GM18498 (cell line): ENCODE measurements at regions not wholly inside any gene's neighbourhood (a gene's known extent, or its start where the extent isn't known, plus 50 kb on each side); places are given as distances from the start of the nearest gene placed in this dataset.
"Not testable (repeated sequence)": the region's sequence is repeated elsewhere in the genome, so short reads cannot be mapped to it uniquely, and the experiment has no call there.

ENCODE experiments used
- ATAC-seq: cut with Tn5 transposase; IDR thresholded peaks from one replicate; pipeline ENCODE4 v1.9.1; 2021; ENCODE audit warnings: mild to moderate bottlenecking, moderate library complexity; ENCODE audit not compliant: unreplicated experiment

DNA sequence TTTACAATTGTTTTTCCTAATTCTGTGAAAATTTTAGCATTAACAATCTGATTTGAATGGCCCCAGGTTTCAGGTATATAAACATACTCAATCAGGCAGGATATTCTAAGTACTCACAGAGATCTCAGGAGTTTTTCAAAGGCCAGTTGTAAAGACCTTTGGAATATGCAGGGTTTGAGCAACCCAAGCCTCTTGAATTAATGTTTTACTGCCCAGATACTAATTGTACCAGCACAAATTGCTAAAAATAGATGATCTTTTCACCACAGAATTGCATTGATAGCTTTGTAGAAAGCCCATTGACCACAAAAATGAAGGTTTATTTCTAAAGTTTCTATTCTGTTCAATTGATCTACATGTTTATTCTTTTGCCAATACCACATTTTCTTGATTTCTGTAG is 186.5 kb downstream of the OSTF1 start:
- no peak for ATAC-seq

DNA sequence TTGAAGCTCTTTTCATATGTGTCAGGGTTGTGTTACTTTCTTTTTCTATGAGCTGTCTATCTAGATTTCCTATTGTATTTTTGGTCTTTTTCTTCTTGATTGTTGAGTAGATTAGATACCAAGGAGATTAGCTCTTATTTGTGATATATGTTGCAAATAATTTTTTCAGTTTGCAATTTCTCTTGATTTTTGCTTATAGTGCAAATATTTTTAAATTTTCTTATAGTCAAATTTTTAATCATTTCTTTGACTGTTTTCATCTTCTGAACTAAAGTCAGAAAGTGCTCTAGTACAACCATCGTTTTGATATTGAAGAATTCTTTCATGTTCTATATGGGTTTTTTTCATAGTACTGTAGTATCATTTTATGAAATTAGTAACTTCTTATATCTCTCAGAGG is 193.7 kb downstream of the OSTF1 start:
- no peak for ATAC-seq

DNA sequence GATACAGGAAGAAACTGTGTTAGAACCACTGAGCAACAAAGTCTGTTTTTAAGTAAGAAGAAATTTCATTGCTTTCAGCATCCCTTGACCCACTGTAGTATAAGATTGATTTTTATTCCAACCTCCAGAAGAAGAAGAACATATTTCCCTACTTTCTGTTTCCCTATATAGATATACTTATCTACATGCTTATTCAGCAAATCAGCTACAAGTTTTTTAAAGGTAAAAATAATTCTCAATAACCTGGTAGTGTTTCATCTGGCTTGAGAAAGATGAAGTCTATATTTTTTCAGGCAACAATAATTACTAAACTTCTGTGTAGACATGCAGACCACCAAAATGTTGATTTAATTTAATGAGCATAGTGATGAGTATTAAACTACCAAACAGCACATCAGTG is 201.0 kb downstream of the OSTF1 start:
- ATAC-seq: no peak

DNA sequence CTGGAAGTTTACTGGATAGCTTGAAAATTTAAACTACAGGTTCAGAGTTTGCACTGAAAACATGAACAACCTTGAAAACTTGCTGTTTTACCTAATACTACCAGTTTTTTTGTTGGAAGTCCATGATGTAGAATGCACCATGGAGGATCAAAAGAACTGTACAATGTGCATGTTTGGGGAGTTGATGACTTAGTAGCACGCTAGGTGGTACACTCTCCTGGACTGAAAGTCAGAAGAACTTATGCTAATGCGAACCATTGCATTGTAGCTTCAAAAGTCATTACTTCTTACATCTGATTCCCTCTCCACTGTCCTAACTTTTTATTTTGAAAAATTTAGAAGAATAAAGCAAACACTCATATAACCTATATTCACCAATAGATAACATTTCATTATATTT is 211.0 kb downstream of the OSTF1 start:
- no peak for ATAC-seq

DNA sequence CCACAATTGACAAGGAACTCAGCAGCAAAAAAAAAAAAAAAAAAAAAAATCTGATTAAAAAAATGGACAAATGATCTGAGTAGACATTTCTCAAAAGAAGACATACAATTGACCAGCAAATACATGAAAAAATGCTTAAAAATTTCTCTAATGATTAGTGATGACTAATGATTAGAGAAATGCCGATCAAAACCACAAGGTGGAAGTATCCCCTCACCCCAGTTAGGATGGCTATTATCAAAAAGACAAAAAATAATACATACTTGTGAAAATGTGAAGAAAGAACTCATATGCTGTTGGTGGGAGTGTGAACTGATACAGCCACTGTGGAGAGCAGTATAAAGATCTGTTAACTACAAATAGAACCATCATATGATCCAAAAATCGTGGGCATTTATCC is 245.3 kb downstream of the OSTF1 start:
- ATAC-seq: no peak

DNA sequence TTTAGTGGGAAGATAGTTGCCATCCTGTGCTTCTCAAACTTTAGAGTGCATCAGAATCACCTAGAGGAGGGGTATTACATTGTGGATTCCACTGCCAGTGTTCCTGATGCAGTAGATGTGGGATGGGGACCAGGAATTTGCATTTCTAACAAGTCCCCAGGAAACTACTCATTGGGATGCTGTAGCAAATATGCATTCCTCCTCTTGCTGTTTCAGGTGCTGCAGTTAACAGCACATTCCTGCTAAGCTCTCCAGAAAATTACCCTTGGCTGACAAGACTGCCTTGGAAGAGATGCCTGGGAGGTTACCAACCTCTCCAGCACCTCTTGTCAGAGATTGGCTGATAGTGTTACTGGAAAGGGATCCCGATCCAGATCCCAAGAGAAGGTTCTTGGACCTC is 270.5 kb downstream of the OSTF1 start:
- ATAC-seq: no peak

DNA sequence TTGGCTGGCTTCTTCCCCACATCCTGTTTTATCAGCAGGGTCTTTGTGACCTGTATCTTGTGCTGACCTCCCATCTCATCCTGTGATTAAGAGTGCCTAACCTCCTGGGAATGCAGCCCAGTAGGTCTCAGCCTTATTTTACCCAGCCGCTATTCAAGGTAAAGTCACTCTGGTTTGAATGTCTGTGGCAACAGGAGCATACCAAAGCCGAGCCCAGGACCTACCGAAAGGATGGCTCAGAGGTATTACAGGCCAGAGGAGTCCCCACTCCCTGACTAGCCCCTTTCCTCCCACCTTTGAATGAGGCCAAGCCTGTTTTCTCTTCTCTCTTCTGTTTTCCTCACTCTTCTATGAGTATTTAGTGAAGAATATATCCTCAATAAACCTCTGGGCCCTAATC is 271.3 kb downstream of the OSTF1 start:
- no peak for ATAC-seq

DNA sequence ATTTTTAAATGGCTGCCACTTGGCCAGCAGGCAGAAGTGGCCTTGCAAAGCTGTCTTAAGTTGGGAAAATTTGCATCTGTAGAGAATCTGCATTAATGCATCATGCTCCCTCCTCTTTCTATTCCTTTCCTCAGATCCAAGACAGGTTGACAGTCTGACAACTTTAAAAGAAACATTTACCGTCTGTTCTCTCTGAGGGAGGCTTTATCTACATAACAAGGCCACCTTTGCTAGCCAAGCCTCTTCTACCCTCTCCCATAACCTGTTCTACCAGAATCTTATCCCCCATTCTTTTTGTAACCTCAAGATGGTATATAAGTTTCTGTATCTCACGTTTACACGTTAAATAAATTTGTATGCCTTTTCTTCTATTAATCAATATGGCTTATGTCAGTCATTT is 271.9 kb downstream of the OSTF1 start:
- ATAC-seq: no peak

DNA sequence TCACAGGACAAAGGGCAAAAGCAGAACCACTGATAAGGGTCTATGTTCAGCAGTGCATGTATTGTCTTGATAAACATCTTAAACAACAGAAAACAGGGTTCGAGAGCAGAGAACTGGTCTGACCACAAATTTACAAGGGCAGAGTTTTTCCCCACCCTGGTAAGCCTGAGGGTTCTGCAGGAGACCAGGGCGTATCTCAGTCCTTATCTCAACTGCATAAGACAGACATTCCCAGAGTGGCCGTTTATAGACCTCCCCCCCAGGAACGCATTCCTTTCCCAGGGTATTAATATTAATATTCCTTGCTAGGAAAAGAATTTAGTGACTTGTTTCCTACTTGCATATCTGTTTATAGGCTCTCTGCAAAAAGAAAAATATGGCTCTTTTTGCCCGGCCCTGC is 274.1 kb downstream of the OSTF1 start:
- ATAC-seq: not testable (repeated sequence)

DNA sequence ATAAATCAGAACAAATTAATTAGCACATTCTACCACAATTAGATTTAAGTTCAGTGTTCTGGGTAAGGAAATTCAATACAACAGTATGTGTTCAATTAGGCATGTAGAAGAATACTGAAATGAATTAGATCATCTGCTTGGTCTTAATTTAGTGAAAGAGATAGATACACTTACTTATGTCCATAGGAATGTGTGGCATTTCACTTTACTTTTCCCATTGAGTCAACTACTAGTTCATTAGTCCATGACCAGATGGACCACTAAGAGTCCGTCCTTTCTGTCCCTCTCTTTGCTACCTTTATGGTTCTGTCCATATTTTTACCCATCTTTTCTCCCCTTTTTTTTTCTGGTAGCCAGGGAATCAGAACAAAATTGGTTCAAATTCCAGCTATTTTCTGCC is 276.9 kb downstream of the OSTF1 start:
- no peak for ATAC-seq

DNA sequence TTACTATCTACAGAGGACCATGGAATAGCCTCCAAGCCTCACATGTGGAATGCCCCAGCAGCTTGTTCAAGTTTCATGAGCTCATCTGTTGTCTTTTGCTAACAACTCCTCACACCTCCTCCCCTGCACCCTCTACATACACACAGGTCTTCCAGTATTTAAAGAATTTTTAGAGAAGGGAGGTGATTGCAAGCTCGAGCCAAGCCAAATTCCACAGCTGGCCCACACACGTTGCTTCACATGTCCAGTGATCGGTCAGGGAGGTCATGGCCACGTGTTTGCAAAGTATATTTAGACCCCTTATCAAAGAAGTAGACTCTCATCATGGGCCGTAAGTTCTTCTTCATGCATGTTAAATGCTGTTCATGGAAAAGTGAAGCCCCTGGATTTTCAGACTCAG is 281.7 kb downstream of the OSTF1 start:
- no peak for ATAC-seq

DNA sequence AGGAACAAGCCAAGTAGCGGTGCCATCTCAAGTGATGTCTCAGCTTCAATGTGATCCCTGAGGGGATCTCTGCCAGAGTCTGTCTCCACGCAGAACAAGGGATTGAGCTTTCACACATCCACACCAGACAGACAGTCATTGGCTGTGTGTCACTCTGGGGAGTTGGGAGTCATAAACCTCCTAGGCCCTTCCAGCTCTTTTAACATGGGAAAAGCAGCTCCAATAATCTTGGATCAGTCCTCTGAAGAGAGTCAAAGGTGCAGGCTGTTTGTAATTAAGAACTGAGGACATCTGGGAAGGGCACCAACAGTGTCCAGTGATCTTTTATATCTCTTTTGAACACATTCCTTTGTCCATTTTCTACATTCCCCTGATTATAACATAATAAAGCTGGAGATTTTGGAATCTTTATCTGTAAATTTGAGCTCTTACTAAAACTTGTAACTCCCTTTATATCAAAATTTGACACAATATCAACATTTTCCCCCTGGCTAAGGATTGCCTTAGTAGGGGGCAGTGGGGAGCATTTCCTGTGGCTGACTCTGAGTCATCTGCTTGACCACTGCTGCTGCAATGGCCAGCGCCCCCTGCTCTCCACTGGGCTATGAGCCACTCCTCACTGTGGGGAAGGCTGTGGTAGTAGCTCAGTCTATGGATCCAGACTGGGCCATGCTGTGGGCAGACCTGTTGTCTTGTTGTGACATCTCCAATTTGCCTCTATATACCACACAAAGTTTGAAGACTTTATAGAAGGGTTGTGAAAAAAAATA is 284.4 kb downstream of the OSTF1 start:
- ATAC-seq: no peak

DNA sequence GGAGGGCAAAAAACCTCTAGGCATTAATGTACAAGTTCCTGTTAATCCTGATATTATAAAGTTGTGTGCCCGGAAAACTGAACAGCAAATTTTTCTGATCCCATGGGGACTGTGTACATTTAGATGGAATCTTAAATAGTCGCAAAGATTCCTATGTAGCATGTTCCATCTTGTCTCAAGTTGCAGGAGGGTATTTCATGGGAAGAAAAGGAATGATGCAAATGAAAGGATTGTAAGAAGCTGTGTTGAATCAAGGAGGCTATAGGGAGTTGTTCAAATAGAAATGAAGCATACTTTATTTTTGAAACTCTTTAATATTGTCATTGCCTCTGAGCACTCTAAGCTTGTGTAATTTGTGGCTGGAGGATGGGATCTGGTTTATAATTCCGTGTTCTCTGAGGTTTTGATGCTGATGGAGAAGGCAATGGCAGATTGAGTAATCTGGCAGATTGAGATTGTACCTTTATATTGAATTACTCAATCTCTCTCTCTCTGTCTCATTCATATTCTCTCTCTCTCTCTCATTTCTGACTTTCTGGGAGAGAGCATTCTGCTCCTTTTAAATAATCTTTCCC is 288.5 kb downstream of the OSTF1 start:
- ATAC-seq: no peak

DNA sequence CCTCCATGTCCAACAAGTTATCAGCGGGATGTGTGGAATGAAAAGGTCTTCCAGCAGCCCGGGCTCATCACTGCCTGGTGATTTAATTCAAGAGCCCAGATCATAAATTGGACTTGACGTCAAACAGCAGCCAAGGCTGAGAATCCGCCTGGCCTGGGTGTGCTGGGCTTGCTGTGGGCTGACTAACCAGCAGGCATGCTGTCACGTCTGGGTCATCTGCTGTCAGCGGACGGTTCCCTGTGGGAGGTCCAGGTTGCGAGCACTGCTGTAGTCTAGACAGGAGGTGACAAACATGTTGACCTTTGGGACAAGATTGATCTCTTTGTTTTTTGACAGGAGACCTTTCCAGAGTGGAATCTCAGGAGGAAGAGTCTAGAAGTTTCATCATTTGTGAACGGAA is 289.7 kb downstream of the OSTF1 start:
- no peak for ATAC-seq

DNA sequence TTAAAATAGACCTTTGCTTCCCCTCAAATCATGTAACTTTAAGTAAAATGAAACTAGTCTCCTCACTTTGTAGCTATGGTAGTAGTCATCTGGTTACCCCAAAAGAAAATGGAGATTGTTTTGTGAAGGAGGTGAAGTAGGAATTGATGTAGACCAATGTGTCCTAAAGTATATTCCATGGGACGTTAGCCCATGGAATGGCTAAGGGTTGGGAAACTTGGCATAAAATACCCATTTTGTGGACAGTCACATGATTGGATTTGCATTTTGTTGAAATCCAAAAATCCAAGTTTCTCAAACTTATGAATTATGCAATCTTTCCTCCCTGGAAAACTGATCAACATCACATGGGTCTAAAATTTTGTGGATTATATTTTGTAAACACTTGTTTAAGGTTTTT is 290.6 kb downstream of the OSTF1 start:
- no peak for ATAC-seq

DNA sequence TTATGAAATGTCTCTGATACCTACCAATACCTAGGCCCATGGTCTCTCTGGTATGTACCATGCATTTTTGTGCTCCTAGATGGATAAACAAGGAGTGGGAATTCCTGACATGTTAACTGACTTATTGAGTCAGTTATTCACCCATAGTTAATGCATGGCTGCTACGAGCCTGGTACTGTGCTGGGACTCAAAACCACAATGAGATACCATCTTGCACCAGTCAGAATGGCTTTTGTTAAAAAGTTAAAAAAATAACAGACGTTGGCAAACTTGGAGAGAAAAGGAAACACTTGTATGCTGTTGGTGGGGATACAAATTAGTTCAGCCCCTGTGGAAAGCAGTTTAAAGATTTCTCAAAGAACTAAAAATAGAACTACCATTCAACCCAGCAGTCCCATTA is 293.8 kb downstream of the OSTF1 start:
- ATAC-seq: no peak

DNA sequence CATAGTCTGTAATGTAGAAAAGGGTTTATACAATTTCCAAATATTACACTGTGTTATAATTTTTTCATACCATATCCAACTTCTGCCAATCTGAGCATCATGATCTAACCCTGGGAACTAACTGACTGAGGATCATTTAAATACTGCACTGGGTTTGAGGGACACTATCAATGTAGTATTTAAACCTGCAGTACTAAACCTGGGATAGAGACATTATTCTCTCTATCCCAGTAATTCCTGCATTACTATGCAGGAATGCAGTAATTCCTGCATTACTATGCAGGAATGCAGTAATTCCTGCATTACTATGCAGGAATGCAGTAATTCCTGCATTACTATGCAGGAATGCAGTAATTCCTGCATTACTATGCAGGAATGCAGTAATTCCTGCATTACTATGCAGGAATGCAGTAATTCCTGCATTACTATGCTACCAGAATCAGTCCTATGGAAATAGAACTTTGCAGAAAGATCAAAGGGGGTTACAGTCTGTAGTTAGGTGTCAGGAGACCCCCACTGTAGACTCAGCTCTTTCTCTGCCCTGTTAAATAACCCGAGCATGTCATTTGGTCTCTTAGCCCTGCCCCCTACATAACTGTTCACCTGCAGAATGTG is 295.2 kb downstream of the OSTF1 start:
- ATAC-seq: not testable (repeated sequence)

DNA sequence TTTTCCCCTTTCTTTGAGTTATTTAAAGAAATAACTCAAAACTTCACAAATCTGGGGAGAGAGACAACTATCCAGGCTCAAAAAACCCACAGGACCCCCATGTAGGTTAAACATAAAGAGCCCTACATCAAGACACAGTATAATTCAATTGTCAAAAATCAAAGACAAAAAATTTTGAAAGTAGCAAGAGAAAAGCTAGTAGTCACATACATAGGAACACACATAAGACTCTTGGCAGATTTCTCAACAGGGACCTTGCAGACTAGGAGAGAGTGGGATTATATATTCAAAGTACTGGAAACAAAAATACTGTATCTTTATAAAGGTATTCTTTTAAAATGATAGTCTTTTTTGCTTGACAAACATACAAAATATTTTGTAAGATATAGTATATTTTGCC is 296.9 kb downstream of the OSTF1 start:
- no peak for ATAC-seq

DNA sequence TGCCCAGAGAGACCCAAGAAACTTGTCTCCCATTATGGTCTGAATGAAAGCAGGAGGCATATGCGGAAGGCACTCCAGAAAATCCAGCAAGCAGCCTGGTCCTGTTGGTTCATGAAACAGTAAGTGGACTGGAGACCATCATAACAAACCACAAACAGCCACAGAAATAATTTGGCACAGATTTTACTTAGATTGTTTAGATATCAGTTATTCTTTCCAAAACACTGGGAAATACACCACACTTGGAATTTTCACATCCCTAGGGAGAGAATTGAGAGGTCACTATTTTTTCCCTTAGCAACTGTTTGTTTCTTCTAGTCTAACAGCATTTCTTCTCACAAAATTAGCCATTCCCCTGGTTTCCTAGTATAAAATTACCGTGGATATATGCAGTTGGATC is 300.8 kb downstream of the OSTF1 start:
- no peak for ATAC-seq

DNA sequence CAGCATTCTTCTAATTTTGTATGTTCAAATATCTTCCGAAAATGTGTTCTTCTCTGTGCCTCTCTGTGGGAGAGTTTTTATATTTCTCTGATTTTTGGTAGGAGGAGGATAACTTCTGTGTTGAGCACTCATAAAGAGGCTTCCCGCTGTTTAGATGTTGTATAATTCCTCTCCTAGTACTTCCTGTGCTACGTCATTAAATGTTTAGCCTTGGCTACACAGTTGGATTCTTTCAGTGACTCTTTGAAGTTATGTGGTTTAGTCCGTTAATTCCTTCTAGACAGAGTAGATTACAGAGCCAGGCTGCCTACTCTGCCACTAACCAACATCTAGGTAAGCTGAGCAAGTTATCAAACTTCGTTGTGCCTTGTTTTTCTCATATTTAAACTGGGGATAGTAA is 302.6 kb downstream of the OSTF1 start:
- no peak for ATAC-seq

DNA sequence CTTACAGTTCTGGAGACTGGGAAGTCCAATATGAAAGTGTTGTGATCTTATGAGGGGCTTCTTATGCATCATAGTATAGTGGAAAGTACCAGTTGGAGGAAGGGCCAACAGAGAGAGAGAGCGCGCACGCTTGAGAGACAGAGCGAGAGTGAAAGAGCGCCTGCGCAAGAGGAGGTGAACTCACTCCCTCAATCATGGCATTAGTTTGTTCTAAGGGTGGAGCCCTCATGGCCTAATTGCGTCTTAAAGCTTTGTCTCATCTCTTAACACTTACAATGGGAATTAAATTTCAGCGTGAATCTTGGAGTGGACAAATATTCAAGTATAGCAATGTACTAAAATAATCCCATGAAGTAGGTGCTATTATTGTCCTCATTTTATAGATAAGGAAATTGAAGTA is 303.2 kb downstream of the OSTF1 start:
- no peak for ATAC-seq

DNA sequence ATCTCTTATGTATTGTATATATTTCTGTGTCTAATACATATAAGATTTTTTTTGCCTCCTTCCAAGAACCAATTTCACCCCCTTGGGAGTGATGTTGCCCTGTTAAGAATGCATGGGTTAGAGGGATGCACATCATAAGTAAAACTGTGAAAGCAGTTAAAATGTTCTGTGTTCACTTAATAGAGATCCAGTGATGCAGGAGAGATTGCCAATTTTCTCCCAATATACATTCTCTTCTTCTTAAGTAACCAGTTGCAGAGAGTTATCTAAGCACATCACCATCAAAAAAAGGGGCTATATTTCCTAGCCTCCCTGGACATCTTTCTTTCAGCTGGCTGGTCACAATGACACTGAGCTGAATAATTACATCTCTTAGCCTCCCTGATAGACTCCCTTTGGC is 307.0 kb downstream of the OSTF1 start:
- no peak for ATAC-seq

DNA sequence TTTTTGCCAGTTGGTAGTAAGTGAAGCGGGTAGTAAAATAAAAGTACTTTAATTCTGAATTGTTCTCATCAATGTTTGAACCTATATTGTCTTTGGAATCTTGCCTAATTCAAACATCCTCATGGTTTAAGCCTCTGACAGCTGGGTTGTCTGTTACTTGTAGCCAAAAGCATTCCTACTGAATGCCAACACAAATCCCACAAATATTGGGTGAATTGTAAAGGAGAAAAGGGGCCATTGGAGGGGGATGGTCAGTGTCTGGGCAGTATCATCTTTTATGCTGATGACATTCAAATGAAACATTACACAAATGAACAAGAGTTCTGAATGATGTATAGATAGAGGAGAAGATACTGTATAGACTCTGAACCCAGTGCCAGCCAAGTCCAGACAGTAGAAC is 309.5 kb downstream of the OSTF1 start:
- ATAC-seq: no peak
